Activated naive CD4-positive, alpha-beta T cell treated with anti-CD3 and anti-CD28 coated beads, Interleukin-2, amount 50 U/mL, for 72 hours (primary cell): ENCODE measurements at regions not wholly inside any gene's neighbourhood (a gene's known extent, or its start where the extent isn't known, plus 50 kb on each side); places are given as distances from the start of the nearest gene placed in this dataset.
A peak's percentile ranks its signal among the peaks of the same experiment; 100 is the strongest.
"Not testable (repeated sequence)": the region's sequence is repeated elsewhere in the genome, so short reads cannot be mapped to it uniquely, and the experiment has no call there.

ENCODE experiments used
- ATAC-seq, 2 donors: fragments of 150-1000 bp; cut with Tn5 transposase; 2 replicates each; pipeline ENCODE4 v1.10.0; 2021; ENCODE audit warnings: mild to moderate bottlenecking in 2 of 2, moderate library complexity in 2 of 2
- DNase-seq, 2 donors: peaks; one replicate each; pipeline ENCODE4 v3.0.0; 2021 to 2022; ENCODE audit warnings: low spot score in 2 of 2
- H3K27ac Mint-ChIP-seq, 2 donors: one replicate each; pipeline ENCODE4 v1.8.0; 2022; ENCODE audit warnings: mild to moderate bottlenecking in 2 of 2, mixed read lengths in 2 of 2
- H3K36me3 Mint-ChIP-seq, 2 donors: one replicate each; pipeline ENCODE4 v1.8.0; 2022; ENCODE audit warnings: mixed read lengths in 2 of 2
- H3K9me3 Mint-ChIP-seq, 2 donors: one replicate each; pipeline ENCODE4 v1.8.0; 2022; ENCODE audit warnings: mixed read lengths in 2 of 2

DNA sequence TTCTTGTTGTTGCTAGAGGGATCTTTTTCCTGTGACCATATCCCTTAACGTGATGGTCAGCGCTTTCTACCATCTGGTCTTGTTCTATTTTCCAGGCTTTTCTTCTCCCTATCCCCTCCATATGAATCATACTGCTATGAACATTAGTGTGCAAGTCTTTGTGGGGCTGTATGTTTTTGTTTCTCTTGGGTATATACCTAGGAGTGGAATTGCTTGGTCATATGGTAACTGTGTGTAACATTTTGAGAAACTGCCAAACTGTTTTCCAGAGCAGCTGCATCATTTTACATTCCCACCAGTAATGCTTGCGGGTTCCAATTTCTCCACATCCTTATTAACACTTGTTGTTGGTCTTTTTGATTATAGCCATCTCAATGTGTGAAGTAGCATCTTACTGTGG, 121.4 kb downstream of the SPRY1 start:
- no peaks in the 10 kb centered on the region for H3K9me3 Mint-ChIP-seq
- ATAC-seq: no peak
- DNase-seq: no peak
- no peaks in the 10 kb centered on the region for H3K36me3 Mint-ChIP-seq
- no peak overlapping the region for H3K27ac Mint-ChIP-seq

DNA sequence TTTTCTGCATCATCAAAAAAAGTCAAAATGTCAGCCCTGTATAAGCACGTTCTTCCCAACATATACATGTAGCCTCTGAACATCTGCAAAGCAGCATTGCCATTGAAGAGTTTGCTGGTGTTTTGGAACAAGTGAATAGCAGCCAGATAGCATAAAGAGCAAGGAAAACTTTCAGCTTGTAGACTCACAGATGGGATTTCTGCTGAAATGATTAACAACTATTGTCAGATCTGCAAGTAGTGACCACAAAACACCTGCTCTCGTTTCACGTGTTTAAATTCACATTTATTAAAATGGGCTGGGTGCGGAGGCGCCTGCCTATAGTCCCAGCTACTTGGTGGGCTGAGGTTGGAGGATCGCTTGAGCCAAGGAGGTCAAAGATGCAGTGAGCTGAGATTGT, 123.7 kb downstream of the SPRY1 start:
- Mint-ChIP-seq H3K27ac (no peak overlapping the region), H3K9me3 (no peaks in the 10 kb centered on the region), H3K36me3 (no peaks in the 10 kb centered on the region)
- ATAC-seq: no peak
- no peak for DNase-seq

DNA sequence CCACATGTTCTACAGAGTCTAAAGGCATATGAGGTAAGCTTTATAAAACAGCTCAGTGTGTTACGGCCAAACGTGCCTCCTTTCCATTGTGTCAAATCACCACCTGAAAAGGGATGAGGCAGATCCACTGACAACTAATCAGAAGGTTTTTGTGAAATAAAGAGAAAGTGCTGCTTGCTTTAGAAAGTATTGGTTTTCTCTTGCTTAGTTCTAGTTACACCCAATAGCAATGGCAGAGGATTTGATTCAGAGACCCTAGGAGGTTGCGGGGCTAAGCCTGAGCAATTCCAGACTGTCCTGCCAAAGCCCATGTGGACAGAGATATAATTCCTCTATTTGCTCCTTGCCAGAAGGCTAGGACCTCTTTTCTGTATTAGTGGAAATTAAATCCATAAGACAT, 125.5 kb downstream of the SPRY1 start:
- ATAC-seq (no peak), DNase-seq (no peak)
- no peak overlapping the region for H3K27ac Mint-ChIP-seq
- H3K36me3 Mint-ChIP-seq: no peaks in the 10 kb centered on the region
- H3K9me3 Mint-ChIP-seq: peaks cover 0 to 3% of the 10 kb centered on the region in 2 donors

DNA sequence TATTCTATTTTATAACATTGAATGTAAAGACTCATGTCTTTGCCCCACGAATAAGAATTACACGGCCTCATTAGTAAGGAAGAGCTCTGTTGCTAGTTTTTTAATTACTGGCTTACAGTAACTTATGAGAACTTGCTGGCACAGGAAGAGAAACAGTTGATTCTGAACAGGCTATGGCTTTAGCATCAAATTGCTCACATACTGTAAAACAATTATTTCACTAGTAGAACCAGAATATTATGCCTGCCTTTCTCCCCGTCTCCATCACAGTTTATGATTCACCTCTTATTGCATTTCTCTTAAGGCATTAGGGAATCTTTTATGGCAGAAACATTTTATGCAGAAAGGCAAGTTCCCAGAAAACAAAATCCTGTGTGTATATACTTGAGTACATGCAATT, 126.1 kb downstream of the SPRY1 start:
- Mint-ChIP-seq H3K27ac (no peak overlapping the region), H3K36me3 (no peaks in the 10 kb centered on the region), H3K9me3 (peaks cover 0 to 3% of the 10 kb centered on the region in 2 donors)
- DNase-seq (no peak), ATAC-seq (no peak)

DNA sequence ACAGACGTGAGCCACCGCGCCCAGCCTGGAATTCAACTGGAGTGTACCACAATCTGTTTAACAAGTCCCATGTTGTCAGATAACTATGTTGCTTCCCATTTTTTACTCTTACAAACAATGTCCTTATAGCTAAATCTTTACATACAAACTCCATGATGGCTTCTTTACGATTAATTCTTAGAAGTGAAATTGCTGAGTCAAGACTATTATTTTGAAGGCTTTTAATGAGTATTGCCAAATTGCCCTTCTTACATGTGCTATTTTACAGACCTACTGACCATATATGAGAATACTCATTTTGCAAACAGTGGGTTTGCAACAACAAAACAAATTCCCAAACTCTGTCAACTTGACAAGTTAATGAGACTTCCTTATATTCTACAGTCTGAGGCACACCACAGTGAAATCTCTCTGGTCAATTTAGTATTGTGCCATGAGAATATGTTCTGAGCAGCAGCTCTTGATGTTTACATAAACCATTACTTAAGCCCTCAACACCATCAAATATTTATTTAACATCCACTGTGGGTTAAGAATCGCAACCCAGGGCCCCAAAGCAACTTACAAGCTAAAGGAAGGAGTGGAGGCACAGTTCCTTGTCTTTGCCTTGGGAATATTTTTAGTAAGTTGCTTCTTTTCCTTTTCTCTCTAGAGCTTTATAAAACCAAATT, 128.5 kb downstream of the SPRY1 start:
- DNase-seq (no peak), ATAC-seq (no peak)
- Mint-ChIP-seq H3K9me3 (peaks cover 0 to 3% of the 10 kb centered on the region in 2 donors), H3K36me3 (no peaks in the 10 kb centered on the region), H3K27ac (no peak overlapping the region)

DNA sequence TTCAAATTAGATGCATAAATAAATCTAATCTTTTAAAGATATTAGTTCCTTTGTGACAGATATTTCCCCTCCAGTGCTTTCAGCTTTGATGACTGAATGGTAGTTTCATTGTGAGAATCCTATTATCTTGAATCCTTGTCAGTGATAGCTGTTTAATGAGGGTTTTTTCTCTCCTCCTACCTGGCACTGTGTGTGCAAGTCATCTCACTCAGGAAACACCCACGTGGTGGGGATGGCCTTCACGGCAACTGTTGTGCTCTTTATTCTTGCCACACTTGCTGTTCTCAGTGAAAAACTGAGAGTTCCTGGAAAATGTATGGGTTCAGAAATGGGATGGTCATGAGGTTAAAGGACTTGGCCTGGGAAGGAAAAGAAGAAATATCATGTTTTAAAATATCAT, 129.9 kb downstream of the SPRY1 start:
- H3K27ac Mint-ChIP-seq: no peak overlapping the region
- ATAC-seq (peak in 1 of 2 donors; percentile 54), DNase-seq (no peak)
- peaks cover 0 to 3% of the 10 kb centered on the region in 2 donors for H3K9me3 Mint-ChIP-seq
- H3K36me3 Mint-ChIP-seq: no peaks in the 10 kb centered on the region

DNA sequence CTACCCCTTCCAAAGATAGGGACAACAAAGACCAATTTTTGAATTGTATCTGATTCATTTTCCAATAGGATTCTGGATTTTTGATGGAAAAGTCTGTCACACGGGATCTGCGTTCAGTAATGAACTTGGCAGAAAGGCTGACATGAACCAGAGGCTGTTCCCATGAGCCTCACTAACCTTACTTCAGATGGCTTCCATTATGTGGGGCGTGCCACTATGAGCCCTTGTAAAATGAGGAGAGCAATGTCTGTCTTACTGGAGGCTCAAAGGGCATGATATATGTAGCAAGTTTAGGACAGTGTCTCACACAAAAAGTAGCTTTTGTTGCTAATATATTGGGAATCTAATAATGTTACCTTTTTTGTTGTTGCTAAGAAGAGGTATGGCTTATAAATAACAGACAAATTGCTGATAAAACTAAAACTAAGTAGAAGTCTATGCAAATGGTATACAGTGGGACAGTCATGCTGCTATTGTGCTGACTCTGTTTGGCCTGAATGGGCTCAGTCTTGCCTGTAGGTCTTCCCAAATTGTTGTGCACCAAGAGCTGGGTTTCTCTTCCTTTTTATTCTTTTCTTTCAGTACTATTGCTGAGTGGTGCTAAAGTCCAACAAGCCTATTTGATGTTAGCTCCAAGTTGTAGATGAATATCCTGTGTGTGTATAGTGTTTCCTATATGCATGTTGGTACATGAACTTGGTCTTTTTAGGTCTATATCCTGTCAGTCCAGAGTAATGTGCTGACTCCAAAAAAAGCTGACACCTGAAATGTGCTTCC, 132.1 kb downstream of the SPRY1 start:
- no peak overlapping the region for H3K27ac Mint-ChIP-seq
- ATAC-seq: no peak
- DNase-seq: no peak
- peaks cover 0 to 3% of the 10 kb centered on the region in 2 donors for H3K9me3 Mint-ChIP-seq
- no peaks in the 10 kb centered on the region for H3K36me3 Mint-ChIP-seq

DNA sequence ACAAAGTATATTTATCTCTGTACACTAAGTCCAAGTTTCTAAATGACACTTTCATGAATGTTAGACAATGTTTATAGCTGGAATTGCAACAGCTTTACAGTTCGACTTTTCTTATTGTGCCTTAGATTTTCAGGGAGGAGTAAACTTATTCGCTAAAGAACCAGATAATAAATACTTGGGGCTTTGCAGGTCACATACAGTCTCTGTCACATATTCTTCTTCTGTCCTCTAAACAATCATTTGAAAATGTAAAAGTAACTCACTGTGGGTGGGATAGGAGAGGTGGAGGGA, 132.6 kb downstream of the SPRY1 start:
- DNase-seq (no peak), ATAC-seq (no peak)
- H3K27ac Mint-ChIP-seq: no peak overlapping the region
- H3K9me3 Mint-ChIP-seq: peaks cover 0 to 3% of the 10 kb centered on the region in 2 donors
- no peaks in the 10 kb centered on the region for H3K36me3 Mint-ChIP-seq

DNA sequence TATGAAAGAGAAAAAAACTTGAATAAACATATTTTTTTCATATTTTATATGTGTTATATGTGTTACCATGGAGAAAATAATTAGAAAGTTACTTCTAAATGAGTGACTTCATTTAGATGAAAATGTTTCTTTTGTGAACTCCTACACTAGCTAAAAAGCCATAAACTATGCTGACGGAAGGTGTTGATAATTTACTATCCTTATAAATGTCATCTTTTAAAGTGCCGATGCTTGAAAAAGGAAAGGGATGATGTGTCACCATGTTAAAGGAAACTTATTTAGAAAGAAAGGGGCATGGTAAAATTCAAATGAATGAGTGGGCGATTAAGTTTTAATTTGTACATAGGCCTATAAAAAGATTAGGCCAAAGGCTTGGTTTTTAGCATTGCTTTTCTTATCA, 133.8 kb downstream of the SPRY1 start:
- Mint-ChIP-seq H3K9me3 (peaks cover 0 to 3% of the 10 kb centered on the region in 2 donors), H3K27ac (no peak overlapping the region), H3K36me3 (no peaks in the 10 kb centered on the region)
- no peak for DNase-seq
- no peak for ATAC-seq

DNA sequence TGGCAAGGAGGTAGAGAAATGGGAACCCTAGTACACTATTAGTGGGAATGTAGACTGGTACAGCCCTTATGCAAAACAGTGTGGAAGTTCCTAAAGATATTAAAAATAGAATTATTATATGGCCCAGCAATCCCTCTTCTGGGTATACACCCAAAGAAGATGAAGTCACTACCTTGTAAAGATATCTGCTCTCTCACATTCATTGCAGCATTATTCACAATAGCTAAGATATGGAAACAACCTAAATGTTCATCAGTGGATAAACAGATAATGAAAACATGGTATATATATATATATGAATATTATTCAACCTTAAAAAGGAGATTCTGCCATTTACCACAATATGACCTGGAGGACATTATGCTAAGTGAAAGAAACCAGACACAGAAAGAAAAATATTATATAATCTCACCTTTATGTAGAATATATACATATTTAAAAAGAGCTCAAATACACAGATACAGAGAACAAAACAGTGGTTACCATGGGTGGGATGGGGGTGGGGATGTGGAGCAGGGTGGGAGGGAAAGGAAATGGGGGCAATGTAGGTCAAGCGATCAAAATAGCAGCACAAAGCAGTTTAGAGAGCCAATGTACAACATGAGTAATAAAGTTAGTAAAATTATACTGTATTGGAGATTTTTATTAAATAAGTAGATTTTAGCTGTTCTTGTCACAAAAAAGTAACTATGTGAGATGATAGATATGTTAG, 138.6 kb downstream of the SPRY1 start:
- no peak for DNase-seq
- ATAC-seq: no peak
- peaks cover 0 to 9% of the 10 kb centered on the region in 2 donors for H3K9me3 Mint-ChIP-seq
- no peak overlapping the region for H3K27ac Mint-ChIP-seq
- peaks cover 0 to 6% of the 10 kb centered on the region in 2 donors for H3K36me3 Mint-ChIP-seq

DNA sequence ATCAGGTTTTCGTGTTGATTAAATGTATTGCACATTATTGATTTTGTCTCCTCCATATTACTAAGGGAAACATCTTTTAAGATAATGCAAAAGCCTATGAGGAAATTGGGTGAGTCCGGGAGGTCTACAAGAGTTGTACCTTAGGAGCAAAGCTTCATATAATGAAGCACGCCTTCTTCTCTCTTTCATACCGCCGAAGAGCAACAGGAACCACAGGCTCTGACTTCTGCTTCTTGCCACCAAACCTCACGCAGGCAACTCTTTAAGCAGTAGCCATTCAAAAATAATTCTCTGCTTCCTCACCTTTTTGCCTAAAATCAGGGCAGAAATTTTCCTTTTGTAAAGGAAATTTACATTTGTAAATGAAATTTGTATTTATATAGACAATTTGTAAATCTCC, 139.6 kb downstream of the SPRY1 start:
- peaks cover 0 to 9% of the 10 kb centered on the region in 2 donors for H3K9me3 Mint-ChIP-seq
- no peak overlapping the region for H3K27ac Mint-ChIP-seq
- DNase-seq (no peak), ATAC-seq (no peak)
- H3K36me3 Mint-ChIP-seq: peaks cover 0 to 6% of the 10 kb centered on the region in 2 donors

DNA sequence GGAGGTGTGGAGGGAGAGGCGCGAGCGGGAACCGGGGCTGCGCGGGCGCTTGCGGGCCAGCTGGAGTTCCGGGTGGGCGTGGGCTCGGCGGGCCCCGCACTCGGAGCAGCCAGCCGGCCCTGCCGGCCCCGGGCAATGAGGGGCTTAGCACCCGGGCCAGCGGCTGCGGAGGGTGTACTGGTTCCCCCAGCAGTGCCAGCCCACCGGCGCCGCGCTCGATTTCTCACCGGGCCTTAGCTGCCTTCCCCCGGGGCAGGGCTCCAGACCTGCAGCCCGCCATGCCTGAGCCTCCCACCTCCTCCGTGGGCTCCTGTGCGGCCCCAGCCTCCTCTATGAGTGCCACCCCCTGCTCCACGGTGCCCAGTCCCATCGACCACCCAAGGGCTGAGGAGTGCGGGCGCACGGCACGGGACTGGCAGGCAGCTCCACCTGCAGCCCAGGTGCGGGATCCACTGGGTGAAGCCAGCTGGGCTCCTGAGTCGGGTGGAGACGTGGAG, 141.4 kb downstream of the SPRY1 start:
- H3K9me3 Mint-ChIP-seq, ATAC-seq, DNase-seq, H3K36me3 Mint-ChIP-seq, H3K27ac Mint-ChIP-seq: not testable (repeated sequence)

DNA sequence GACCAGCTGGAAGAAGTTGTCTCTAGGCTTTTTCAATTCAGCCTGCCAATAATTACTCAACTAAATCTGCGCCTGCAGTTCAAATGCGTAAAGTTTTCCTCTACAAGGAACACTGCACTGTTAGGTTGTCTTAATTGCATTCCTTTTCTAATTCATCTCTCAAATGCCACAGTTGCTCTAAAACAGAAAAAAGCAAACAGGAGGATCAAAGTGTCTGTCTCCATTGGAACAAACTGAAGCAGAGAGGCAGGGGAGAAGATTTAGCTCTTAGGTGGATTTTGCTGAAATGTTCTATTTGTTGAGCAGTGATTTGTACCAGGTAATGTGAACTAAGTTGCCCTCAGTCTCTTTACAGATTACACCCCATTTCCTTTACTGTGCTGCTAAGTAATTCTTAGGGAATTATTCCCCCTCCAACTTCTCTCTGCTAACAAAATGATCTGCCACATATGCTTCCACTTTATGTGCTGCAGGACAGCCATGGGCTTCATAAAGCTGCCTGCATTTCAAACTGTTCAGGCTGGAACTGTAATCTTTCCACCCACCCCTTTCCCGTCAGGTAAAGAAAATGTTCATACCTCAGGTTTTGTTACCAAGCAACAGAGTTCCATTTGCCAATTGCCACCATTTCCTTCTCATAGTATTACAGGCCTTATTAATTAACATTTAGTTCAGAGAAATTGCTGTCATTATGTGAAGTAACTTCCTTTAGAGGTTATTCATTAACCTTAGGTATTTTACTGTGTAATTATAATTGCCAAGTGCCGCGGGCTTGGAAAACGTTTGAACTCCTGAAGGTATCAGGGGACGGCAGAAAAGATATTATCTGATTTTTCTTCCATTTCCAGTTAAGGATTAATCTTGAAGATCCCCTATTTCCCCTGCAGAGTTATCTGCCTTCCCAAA, 149.3 kb downstream of the SPRY1 start:
- Mint-ChIP-seq H3K27ac (no peak overlapping the region), H3K9me3 (peaks cover 4 to 5% of the 10 kb centered on the region in 2 donors), H3K36me3 (peaks cover 4 to 6% of the 10 kb centered on the region in 2 donors)
- ATAC-seq (no peak), DNase-seq (no peak)

DNA sequence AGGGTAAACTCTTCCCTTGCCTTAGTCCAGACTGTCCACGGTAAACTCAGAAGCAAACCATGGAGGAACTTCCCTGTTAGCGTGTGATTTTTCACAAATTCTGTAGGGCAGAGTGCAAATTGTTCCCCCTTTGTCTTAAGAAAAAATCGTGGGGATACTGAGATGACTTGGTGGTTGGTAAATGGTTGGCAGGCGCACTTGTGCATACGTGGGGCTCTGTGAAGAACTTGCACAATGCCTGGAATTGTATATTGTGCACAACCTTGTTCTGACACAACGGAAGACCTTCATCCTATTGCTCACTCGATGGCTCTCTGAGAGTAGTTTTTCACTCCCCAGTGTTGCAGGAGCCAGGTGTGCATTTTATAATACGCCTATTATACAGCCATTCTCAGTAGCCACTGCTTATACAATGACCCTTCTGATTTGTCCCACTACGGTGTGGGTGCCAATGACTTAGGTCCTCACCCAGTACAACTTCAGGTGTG, 150.0 kb downstream of the SPRY1 start:
- DNase-seq (no peak), ATAC-seq (no peak)
- peaks cover 4 to 5% of the 10 kb centered on the region in 2 donors for H3K9me3 Mint-ChIP-seq
- H3K36me3 Mint-ChIP-seq: peaks cover 4 to 6% of the 10 kb centered on the region in 2 donors
- H3K27ac Mint-ChIP-seq: no peak overlapping the region

DNA sequence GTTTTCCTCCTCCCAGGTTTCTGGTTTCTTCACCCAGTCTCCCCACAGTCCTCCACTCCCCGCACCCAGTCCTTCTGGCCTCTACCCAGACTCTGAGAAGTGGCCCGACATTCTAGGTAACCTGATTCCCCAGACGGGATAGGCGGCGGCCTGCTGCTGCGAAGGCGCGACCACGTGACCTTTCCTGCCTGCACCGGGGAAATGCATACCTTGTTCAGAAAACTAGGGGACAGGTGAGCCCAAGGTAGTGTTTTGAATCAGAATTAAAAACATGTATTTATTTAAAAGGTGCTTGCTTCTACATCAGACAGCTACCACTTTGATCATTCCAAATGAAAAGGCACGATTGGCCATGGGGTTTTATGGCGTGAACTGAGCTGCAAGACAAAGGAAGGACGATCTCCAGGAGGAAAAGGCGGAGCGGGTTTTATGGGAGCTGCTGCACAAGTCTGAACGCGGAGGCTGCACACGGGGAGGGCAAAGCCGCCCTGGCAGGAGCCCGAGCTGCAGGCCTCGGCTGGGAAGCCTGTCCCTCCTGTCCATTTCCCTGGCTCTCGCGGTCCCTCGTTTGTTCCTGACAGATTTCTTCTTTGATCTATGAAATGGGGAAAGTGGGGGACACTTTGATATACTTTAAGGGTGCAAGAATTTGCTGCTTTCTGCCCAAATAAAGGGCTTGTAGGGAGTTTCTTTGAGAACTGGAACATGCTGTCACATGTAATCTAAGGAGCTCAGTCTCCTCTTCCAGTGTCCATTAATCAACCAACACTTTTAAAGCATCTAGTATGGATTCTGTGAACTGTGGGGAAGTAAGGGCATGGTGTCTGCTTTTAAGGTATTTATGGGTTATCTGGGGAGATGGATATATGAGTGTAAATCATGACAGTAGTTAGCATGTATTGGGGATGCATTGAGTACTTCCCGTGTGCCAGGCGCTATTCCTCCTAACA, 150.9 kb downstream of the SPRY1 start:
- ATAC-seq: no peak
- peaks cover 4 to 6% of the 10 kb centered on the region in 2 donors for H3K36me3 Mint-ChIP-seq
- no peak overlapping the region for H3K27ac Mint-ChIP-seq
- peaks cover 4 to 5% of the 10 kb centered on the region in 2 donors for H3K9me3 Mint-ChIP-seq
- DNase-seq: no peak
